GM19455 (cell line): ENCODE measurements at regions not wholly inside any gene's neighbourhood (a gene's known extent, or its start where the extent isn't known, plus 50 kb on each side); places are given as distances from the start of the nearest gene placed in this dataset.

Experiments used
- ATAC-seq: cut with Tn5 transposase; IDR thresholded peaks from one replicate; pipeline ENCODE4 v1.9.1; 2021; ENCODE audit not compliant: unreplicated experiment

DNA sequence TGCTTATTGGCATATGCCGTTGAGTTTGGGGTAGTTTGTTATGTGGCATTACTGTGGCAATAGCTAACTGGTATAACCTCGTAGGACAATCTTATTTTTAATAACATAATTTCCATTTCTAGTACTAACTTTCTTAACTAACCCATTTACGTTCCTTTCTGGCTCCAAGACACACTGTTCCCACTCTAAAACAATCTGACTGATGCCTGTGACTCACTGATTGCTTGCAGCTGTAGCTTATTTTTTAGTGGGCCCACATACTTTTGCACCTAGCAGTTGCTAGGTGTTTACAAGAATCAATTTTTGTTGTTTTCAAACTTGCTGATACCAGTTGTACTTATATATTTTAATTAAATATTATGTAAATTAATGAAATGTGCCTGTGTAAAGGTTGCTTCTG lies 52.2 kb downstream of the FAT3 start:
- no peak for ATAC-seq

DNA sequence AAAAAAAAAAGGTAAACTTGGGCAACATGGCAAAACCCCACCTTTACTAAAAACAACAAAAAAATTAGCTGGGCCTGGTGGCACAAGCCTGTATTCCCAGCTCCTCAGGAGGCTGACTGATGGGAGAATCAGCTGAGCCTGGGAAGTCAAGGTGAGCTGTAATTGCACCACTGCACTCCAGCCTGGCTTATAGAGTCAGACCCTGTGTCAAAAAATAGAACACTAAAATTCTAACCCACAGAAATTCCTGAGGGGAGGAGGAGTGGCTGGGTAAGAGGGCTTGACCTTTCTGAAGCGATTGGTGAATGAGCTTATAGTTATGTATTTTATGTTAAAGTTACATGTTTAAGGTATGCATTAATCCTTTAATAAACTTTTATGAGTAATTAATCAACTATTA lies 53.3 kb downstream of the FAT3 start:
- no peak for ATAC-seq

DNA sequence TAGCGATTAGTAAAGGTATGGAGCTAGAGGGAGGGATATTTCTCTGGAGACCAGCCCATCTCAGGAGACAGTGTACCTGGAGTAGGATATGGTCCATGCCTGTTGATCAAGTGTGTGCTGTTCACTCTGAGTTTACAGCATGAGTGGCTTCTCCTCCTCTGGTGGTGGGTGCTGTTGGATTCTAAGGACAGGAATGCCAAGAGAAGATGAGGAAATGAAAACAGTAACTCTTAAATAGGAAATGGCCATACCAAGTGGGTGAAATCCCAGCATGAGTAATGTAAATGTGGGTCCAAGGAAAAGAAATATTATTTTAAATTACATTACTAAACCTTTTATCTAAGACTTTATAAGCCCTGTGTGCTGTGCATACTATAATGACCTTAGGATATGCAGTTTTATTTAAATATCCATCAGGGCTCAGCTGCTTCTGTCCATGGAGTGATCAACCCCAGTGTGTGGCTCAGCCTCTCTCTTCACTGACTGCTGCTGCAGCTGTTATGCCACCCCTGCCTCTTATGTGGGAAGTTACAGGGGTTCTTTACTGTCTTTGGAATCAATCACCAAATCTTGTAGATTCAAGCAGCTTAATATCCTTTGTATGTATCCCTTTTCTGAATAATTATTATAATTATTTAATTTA lies 54.3 kb downstream of the FAT3 start:
- no peak for ATAC-seq

DNA sequence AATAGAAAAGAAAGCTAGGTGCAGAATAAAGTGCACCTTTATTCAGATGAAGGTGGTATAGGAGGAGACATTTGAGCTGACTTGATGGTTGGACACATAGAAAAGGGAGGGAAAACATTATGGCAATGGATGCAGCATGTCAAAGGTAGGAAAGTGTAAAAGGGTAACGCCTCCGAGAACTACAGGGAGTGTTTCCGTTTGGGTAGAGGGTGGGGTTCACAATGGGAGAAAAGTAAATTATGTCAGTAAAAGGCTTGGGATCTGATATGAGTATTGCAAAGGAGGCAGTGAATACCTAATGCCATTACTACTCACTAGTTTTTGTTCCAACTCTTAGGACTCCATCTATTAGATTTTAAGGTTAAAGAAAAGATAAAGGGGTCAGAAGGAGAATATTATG lies 59.5 kb downstream of the FAT3 start:
- ATAC-seq: no peak

DNA sequence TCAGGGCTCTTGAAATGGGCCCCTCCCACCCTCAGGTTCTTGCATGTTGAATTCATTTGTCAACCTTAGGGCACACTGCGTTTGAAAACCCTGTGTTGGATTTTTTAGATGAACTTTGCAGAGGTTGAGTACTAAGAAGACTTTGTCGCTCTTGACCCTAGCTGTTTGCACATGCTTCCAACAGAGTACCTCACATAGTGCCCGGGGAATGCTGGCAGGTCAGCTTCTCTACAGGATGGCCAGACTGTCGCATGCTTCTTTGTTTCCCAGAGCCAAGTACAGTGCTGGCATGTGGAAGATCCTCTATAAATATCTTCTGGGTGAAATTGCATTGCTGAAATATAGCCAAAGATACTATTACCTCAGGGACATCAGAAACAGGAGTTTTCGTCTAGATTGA lies 59.9 kb downstream of the FAT3 start:
- ATAC-seq: no peak

DNA sequence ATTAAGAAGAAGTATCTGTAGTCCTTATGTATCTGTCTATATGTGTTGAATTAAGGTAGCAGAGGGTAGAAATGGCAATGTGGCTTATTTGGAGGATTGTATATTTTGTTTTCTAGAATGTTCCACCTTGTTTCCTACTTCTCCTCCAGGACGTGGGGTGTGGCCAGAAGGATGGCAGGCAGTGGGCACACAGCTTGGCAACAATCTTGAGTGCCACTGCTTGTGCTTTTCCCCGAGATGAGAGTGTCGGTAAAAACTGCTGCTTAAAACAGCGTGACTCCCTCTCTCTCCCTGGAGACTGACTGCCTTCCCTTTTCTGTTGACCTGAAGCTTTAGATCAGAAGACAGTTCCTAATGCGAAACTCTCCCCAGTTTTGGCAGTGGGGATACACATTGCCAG lies 61.2 kb downstream of the FAT3 start:
- ATAC-seq: no peak

DNA sequence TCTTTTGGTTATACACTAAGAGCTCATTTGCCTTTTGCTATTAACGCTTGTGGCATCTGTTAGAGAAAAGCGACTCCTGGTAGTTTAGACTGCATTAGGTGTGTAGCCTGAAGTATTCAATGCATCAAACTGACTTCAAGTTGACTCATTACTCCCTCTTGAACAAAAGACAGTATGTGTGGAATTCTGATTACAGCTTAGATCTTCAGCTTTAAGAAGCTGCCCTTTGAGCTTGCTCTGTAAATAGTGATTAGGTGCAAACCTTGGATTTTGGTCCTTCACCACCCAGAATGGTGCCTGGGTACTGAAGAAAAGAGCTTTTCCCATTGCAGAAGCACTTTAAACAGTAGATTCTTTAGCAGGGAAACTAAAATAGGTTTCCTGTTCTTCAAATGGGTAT lies 62.1 kb downstream of the FAT3 start:
- ATAC-seq: no peak

DNA sequence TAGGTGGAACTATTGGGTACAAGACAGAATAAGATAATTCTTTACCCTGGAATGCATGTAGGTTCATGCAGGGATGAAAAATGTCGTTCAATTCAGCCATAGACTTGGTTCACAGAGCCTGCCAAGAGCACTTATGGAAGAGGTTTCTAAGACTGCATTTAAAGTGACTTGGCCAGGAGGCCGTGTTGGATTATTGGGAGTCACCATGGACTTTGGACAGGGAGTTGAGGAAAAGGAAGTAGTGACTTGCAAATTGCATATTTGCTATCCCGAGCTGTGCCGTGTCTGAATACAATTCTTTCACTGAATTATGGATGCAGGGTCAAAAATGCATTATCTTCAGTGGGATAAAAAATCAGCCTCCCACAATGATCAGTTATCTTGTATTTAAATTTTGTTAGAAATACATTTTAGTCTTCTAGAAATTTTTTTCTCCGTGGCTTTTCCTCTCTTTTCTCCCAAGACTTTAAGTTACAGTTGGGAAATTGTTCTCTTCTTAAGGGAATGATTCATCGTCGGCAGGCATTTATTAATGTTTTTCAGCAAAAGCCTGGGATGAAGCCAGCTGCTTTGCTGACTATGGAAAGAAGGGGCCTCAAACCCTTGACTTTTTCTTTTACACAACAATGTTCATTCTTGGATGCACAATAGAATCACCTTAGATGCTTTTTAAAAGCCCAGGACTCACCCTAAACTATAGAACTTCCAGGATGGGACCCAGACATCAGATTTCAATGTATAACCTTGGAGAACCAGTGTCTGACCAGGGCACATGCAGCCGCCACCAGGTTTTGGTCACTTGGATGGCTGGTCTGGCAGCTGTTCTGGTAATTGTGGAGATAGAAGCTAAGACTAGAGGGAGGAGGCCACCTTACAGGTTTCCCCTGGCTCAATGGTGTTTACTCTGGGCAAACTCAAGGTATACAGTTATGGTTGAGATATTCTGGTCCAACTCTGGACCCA lies 70.8 kb downstream of the FAT3 start:
- ATAC-seq: no peak

DNA sequence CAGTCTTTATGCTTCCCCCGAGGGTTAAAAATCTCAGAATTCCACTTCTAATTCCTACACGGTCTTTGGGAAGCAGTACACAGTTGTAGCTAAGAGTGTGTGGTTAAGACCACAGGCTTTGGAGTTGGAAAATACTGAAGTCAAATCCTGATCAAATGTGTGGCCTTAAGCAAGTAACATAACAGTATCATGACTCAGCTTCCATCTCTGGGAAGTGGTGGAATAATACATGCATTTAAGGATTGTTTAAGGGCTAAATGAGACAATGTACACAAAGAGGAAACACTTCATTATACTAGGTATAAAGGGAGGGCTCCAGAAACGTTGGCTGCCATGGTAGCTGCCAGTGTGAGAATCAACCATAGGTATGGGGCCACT lies 71.5 kb downstream of the FAT3 start:
- ATAC-seq: no peak

DNA sequence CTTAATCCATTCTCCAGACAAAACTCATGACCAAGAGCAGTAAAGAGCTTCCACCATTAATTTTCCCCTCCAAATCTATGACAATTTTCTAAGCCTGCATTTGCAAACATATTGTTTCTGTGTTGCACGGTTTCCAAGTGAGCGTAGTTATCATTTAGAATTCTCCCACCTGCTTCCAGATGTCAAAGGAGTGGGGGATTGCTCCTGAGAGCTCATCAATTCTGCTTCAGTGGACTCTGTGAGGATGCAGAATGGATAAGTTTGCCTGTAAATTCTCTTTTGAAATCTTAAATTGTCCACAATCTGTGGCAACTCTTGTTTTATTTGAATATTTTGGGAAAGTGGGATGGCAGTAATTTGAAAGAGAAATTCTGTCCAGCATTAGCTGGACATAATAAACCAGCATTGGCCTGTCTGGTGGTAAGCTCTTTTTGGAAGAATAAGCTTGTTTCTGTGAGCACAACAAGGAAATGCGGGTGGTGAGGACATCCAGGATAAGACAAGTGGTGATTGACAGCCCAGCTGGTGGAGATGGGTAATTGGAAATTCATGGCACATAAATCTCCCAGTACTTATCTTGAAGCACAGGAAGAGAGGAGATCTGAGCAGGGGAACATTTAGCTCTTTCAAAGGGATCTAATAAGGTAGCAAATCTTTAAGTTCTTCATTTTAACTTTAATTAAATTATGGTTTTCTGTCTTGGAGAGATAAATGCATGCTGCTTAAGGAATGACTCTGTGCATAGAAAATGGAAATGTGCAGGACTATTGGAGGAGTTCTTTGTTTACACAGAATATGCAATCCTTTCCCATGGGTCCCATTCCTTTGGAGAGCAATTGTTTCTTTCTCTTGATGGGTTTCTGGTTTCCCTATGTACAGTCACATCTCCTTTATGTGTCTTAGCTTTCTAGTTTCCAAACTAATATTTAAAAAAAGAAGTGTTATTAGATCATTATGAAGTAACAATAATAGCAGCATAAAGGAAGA lies 73.2 kb downstream of the FAT3 start:
- ATAC-seq: no peak

DNA sequence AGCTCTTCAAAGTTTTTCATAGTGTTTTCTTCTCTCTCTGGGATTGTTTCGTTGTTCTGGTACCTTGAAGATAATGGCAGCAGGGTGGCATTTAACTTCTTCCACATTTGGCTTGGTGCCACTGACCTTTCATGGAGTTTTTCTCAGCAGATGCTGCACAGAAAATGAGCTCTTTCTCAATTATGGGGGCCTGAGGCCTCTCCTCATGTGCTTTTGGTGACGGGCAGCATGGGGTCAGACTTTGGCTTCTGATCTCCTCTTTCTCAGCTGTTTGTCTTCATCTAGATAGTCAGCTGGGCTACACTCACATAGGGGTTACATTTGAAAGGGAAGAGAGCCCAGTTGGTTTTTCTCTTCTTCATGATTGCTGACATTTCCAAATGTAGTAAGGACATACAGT lies 76.3 kb downstream of the FAT3 start:
- no peak for ATAC-seq

DNA sequence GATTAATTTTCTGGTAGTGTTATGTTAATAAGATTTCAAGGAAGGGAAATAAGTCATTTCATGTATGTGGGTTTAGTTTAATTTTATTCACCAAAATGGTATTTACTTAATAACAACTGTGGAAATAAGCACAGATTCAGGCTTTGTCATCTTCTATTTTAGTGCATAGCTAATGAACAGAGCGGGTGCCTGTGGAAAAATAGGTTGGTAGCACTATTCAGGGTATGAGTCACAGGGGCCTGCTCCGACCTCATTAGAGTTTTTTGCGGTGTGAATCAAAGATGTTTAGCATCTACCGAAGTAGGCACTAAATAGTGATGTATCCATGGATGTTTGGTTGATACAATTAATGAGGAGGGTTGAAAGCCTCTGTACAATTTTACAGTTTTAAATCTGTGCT lies 78.2 kb downstream of the FAT3 start:
- ATAC-seq: no peak

DNA sequence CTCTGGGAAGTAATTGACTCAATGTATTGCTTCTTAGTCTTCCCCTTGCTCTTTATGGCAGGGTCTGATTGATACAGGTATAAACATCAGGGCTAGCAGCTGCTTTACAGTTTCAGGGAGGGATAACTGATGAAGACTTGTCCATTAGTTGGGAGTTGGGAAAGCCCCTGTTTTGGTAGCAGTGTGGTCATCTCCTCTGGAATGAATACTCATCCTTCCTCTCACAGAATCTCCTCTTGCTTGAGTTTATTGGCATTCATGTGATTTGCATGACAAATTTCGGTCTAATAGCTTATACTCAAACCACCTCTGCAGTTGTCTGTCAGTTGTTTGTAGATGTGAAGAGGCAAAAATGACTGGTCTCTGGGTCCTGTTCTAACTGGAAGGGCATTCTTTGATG lies 79.7 kb downstream of the FAT3 start:
- no peak for ATAC-seq

DNA sequence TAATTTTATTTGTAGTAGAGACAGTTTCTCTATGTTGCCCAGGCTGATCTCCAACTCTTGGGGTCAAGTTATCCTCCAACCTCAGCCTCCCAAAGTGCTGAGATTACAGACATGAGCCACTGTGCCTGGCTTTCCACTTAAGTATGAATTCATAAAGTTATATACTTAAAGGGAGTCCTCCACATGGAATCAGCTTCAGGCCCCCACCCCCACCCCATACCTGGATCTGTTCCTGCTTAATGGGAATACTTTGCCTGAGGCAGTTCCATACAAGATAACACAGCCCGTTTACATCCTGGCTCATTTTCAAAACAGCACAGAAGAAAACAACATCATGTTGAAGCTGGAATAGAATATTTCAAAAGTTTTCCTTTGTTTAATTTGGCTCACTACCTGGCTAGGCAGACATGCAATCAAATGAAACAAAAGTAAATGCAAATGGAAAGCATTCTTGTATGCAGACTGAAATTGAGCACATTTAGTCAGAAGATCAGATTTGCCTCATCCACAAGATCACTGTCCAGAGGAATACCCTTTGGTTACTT lies 82.4 kb downstream of the FAT3 start:
- ATAC-seq: no peak

DNA sequence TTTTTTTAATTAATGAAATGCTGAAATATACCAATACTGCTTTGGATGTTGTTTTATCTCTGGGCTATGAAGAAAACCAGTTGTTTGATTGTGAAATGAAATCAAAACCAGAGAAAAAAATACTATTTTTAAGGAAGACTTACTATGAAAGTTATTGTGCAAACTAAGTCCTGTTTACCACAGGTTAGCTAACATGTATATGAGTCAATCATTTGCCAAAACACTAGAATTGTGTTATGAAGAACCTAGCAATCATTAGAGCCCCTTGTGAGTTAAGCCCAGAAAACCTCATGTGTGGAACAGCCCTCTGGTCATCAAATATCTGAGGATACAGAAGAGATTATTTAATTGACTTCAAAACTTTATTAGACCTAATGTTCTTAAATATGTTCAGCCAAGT lies 83.7 kb downstream of the FAT3 start:
- no peak for ATAC-seq

DNA sequence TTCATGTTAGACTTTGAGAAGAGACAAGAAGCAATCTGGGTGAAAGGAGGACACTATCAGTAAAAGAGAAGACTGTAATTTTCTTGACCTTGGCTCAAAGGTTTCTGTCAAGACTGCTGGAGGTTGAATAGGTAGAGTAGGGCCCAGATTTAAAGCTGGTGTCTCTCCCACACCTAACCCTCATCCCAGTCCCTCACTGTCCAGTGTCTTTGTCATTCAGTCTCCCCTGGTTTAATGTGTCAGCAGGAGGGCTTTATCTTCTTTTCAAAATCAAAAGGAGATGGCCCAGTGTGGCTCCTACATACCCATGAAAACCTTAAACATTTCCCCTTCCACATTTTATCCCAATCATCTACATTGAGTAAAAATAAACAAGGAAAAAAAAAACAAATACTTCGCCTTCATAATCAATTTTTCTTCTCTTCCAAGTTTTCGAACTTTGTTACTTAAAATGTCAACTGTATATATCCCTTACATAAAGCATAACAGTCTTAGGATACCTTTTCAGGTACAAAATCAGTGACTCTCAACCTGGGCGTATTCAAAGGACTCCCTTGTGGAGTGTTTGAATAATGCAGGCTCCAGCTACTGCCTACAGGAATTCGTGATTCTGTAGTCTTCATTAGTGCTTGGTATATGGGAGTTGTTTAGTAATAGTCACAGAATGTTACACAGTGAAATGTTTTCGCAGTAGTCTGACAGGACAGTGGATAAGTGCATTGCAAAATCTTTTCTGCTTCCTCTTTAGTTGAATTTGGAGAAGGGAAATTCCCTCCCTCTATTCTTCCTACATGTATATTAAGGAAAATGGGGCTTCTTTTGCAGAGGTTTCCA lies 87.2 kb downstream of the FAT3 start:
- ATAC-seq: no peak

DNA sequence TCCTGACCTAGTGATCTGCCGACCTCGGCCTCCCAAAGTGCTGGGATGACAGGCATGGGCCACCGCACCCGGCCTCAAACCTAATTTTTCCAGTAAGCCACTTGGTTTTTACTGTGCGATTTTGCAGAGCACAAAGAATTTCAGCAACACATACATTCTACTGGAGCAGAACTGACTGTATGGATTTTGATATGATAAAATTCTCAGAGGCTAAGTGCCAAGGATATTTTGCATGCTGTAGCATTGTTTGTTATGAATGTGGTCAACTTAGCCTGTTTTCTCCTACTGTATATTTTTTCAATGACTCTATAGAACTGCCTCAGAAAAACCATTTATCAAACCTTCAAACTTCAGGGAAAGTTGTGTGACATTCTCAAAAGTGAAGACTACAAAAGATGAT lies 89.2 kb downstream of the FAT3 start:
- no peak for ATAC-seq

DNA sequence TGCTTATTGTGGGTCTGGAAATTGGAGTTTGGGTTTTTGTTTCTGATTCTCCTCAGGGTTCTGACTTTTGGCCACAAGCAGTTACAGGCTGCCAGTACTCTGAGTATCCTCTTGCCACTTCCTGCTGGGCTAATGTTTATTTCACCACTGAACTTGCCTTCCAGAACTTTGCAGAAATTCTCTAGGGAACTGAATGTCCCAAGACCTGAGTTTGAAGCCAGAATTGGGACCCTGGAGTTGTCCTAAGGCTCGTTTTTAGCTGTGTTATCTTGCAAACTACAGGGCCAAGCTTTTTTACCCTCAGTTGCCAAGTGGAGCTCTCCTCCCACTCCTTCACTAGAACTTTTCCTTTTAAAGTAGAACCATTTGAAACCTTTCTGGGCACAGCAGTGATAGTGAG lies 89.9 kb downstream of the FAT3 start:
- ATAC-seq: no peak

DNA sequence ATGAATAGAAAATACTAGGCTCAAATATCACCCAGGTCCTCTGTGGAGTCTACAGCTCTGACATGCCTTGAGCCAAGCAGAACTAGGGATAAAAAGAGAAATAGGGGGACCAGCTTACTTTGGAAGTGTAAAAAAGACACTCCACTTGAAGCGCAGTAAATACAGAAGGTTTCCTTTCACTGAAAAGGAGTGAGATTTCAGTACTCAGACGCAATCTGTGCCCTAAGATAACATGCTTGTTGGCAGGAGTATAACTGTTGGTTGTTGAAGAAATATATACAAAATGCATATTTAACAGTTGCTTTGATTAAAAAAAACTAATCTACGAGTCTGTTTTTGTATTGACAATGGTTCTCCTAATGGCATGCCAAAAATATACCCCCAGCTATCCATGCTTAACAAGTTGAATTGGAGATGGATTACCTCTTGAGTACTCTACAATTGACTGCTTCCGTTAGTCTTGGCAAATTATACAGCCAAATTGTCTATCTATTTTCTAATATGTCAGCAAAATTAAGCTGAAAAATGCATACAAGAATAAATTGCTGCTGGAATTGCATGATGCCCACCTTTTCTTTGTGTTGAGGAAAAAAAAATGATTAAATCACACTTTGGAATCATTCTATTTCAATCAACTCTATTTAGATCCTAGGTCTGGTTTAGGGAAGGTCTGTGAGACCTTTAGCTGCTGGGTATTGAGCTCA lies 91.6 kb downstream of the FAT3 start:
- ATAC-seq: no peak

DNA sequence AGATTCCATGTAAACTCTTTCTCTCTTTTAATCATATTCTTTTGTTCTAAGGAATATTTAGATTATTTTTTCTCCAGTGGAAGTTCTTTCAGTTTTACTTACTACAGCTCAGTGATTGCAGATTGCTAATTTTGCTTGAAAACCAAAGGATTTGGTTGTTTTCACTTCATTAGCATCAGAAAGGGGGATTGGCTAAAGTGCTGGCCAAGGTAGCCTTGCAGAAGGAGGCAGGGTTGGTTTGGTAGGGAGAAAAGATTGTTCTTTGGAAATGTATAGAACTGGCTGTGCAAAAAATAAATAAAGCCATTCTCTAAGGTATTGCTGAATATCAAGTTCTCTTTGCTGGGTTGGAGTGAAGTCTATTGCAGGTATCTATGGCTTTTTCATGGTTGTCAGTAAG lies 92.6 kb downstream of the FAT3 start:
- ATAC-seq: no peak
